HG02759 (cell line): ENCODE measurements at regions not wholly inside any gene's neighbourhood (a gene's known extent, or its start where the extent isn't known, plus 50 kb on each side); places are given as distances from the start of the nearest gene placed in this dataset.

Source experiments
- ATAC-seq: cut with Tn5 transposase; IDR thresholded peaks from one replicate; pipeline ENCODE4 v1.9.1; 2021; ENCODE audit warnings: mild to moderate bottlenecking, moderate library complexity; ENCODE audit not compliant: unreplicated experiment

- ATAC-seq = no peak
Measured at GRCh38 chr7:84256571-84256971, 62.0 kb upstream of the SEMA3A start.

GRCh38 chr7:84251277-84251781 is 56.7 kb upstream of the SEMA3A start:
- ATAC-seq = no peak

GRCh38 chr7:84250452-84250851 is 55.9 kb upstream of the SEMA3A start:
- ATAC-seq = no peak

- ATAC-seq = no peak
Measured at GRCh38 chr7:84249656-84250055, 55.1 kb upstream of the SEMA3A start.

- no peak for ATAC-seq
Measured at GRCh38 chr7:84248843-84249242, 54.3 kb upstream of the SEMA3A start.

- no peak for ATAC-seq
Measured at GRCh38 chr7:84248267-84248666, 53.7 kb upstream of the SEMA3A start.

- ATAC-seq = no peak
Measured at GRCh38 chr7:84247591-84247990, 53.0 kb upstream of the SEMA3A start.

GRCh38 chr7:84245835-84246234 is 51.2 kb upstream of the SEMA3A start:
- ATAC-seq = no peak
